ENCODE measurements at regions not wholly inside any gene's neighbourhood (a gene's known extent, or its start where the extent isn't known, plus 50 kb on each side); places are given as distances from the start of the nearest gene placed in this dataset.
"Not testable (repeated sequence)": the region's sequence is repeated elsewhere in the genome, so short reads cannot be mapped to it uniquely, and the experiment has no call there.

DNA sequence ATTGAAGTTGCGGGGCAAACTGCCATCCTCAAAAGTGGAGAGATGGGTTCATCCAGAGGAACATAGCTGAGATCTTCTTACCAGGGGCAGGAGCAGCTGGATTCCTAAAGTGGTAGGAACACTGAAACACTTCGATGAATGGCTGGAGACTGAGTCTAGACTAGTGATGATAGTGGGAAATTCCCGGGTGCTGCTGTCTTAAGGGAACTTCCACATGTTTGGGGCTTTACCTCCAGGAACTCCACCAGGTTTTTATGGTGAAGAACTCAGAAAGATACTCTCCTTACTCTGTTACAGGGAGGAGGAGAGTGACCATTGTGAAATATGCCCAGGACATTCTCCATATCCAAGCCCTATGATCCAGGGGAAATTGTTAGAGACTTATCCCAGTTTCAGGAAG, 210.5 kb upstream of the FOLH1 start:
- not testable (repeated sequence) for TF ChIP-seq CTCF (IDR thresholded peaks at IDR 0.05); REST (IDR thresholded peaks at IDR 0.05; ENCODE audit: insufficient read depth in 1 of 2, low read depth in 2 of 2, low read length in 1 of 2); POLR2AphosphoS5 (IDR thresholded peaks at IDR 0.05; ENCODE audit: low read depth, low read length)
